ENCODE measurements at regions not wholly inside any gene's neighbourhood (a gene's known extent, or its start where the extent isn't known, plus 50 kb on each side); places are given as distances from the start of the nearest gene placed in this dataset.
"Not testable (repeated sequence)": the region's sequence is repeated elsewhere in the genome, so short reads cannot be mapped to it uniquely, and the experiment has no call there.

DNA sequence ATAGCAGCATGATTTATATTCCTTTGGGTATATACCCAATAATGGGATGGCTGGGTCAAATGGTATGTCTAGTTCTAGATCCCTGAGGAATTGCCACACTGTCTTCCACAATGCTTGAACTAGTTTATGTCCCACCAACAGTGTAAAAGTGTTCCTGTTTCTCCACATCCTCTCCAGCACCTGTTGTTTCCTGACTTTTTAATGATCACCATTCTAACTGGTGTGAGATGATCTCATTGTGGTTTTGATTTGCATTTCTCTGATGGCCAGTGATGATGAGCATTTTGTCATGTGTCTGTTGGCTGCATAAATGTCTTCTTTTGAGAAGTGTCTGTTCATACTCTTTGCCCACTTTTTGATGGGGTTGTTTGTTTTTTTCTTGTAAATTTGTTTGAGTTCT is 54.0 kb upstream of the GPR89A start:
- H3K9me3 Mint-ChIP-seq, H3K4me3 Mint-ChIP-seq, H3K27ac Mint-ChIP-seq, H3K4me1 Mint-ChIP-seq, H3K36me3 Mint-ChIP-seq, DNase-seq, CTCF ChIA-PET: not testable (repeated sequence)
- H3K27me3 Mint-ChIP-seq, result peaks cover 35% of the 10 kb centered on the region

DNA sequence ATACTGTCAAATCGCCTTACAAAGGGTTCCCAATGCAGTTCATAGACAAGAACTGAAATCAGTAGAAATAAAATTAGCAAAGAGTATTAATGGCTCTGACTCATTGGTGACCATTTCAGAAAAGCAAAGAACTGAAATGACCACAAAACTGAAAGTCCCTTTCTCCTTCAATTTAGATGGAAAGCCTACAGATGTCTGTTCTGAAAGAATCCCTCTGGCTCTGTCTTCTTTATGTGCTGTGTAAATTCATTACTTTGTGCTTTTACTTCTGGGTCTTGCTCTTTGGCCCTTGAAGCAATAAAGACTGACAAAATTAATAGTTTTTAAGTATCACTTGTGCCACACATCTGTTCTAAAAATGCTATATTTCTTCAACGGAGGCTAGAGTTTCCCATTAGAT is 62.7 kb upstream of the GPR89A start:
- Mint-ChIP-seq H3K4me1 (no peaks in the 10 kb centered on the region), H3K9me3 (no peaks in the 10 kb centered on the region), H3K27me3 (peaks cover 24% of the 10 kb centered on the region), H3K27ac (no peak overlapping the region), H3K4me3 (no peak overlapping the region), H3K36me3 (no peaks in the 10 kb centered on the region)
- CTCF ChIA-PET, result no interaction called here
- no peak for DNase-seq

DNA sequence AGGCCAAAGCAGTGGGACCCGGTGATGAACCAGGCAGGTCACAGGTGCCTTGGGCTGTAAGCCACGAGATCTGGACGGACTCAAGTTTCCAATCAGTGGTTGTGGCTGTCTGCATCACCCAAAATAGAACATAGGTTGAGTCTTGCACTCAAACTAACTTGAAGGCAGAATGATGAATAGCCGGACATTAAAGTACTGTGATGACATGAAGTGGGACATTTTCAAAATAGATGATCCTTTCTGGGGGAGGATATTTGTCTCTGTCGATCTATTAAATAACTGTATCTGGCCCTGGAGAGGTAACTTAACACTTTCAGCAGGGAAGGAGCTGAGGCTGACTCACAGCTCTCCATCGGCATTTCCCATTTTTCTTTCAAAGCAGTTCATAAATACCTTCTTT is 66.1 kb upstream of the GPR89A start:
- H3K4me1 Mint-ChIP-seq, H3K36me3 Mint-ChIP-seq, CTCF ChIA-PET, H3K27ac Mint-ChIP-seq, H3K9me3 Mint-ChIP-seq, H3K4me3 Mint-ChIP-seq, DNase-seq: not testable (repeated sequence)
- H3K27me3 Mint-ChIP-seq, result peaks cover 28% of the 10 kb centered on the region

DNA sequence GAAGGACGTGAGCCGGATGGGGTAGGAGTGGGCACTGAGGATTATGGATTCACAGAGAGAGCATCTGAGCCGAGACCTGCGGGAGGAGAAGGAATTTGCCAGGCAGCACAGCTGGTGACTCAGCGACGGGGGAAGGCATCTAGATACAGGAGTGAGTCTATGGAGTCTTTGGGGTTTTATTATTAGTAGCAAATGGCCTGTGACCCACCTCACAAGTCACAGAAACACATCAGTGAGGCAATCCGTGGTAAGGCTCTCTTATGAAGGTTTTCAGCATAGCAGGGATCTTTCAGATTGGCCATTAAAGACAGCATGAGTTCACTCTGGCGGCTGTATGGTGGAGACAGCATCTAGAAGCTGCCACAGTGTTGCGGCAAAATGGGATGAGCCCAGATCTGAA is 66.5 kb upstream of the GPR89A start:
- H3K27ac Mint-ChIP-seq, H3K36me3 Mint-ChIP-seq, CTCF ChIA-PET, H3K9me3 Mint-ChIP-seq, H3K4me3 Mint-ChIP-seq, DNase-seq, H3K4me1 Mint-ChIP-seq: not testable (repeated sequence)
- peaks cover 33% of the 10 kb centered on the region for H3K27me3 Mint-ChIP-seq

DNA sequence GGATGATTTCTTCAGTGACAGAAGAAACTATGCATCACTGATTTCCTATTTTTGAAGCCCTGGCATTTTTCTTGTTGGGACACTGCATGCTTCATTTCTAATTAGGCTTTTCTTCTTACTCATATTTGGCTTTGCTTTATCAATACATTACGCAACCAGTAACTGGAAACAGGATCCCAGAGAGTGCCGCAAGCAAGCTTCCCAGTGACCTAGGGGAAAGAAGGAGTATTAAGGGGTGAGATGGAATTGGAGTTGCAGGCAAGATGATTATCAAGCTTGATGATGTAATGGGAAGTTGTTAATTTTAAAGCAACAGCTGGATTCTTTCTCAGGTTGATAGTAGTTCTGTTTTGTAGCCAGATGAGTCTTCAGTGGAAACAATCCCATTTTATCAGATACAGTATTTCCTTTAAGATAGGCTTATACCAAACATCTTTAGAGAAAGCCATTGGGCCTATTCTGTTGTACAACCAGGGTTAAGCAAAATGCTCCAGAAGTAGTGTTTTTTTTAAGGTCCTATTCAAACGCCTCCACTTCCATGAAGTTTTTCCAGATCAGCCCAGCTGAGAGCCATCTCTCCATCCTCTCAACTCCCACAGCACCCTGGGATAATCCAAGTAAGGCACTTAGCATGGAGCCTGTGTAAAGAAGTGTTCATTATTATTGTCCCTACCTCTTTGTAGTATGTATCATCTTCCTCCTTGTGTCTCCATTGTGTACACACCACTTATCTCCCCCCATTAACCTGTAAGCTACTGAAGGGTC is 69.5 kb upstream of the GPR89A start:
- CTCF ChIA-PET, H3K4me1 Mint-ChIP-seq, DNase-seq, H3K27ac Mint-ChIP-seq, H3K4me3 Mint-ChIP-seq, H3K36me3 Mint-ChIP-seq, H3K9me3 Mint-ChIP-seq: not testable (repeated sequence)
- H3K27me3 Mint-ChIP-seq, result peaks cover 27% of the 10 kb centered on the region

DNA sequence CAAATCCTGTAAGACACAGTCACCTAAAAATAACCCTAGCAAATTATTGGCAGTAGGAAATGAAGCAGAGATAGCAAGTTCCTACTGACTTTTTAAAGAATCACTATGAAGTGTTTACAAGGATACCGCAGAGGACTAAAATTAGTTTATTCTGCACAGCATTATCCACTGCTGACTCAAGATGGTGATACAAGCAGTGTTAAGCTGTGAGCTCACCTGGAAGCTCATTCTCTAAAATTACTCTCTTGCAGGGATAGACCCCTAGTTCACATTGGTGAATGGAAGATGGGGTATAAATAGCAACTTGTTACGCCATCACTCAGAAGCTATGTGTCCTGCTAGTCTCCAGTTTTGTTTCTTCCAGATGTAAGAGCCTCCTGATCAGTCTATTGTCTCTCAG is 70.8 kb upstream of the GPR89A start:
- H3K4me3 Mint-ChIP-seq, CTCF ChIA-PET, DNase-seq, H3K27ac Mint-ChIP-seq, H3K4me1 Mint-ChIP-seq, H3K36me3 Mint-ChIP-seq, H3K9me3 Mint-ChIP-seq: not testable (repeated sequence)
- H3K27me3 Mint-ChIP-seq, result peaks cover 24% of the 10 kb centered on the region

DNA sequence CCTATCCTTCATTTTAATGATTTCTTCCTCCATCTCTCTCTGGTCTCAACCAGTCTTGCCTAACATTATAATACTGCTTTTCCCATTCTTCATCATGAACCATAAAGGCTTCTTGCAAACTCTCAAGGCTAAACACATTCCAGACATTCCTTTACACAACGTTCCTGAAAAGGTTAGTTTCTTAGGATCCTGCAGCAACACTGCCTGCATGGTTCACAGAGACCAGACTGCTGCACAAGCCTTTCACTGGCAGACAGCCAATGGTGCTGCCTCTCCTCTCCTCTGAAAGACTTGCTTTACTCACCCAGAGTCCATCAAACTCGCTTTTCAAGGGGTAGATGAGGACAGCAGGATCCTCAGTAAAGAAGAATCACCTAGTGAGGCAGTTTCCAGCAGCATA is 72.3 kb upstream of the GPR89A start:
- DNase-seq, H3K4me3 Mint-ChIP-seq: not testable (repeated sequence)

DNA sequence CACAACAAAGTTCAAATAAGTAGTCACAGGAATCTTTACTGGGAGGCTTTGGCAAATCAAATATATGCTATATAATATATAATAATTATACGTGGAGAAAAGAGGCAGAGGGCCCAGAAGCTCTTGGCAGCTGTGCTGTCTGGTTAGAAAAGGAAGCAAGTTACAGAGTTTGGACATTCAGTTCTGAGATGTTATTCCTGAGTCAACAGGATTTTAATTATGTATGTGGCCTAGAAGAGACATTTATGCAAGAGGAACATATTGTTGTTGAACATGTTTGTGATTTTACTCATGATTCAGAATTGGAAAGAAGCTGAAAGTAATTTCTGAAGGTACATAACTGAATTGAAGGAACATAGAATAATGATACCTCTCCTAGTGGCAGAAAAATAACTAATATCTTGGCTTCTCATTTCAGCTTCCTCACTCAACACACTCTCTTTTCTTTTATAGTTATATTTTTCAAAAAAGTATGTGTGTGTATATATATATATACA is 79.7 kb upstream of the GPR89A start:
- H3K27ac Mint-ChIP-seq, H3K4me3 Mint-ChIP-seq, CTCF ChIA-PET, H3K9me3 Mint-ChIP-seq, DNase-seq, H3K4me1 Mint-ChIP-seq, H3K36me3 Mint-ChIP-seq: not testable (repeated sequence)
- H3K27me3 Mint-ChIP-seq, result peaks cover 13% of the 10 kb centered on the region

More for the DNA sequence above, 72.3 kb upstream of the GPR89A start:
- H3K27ac Mint-ChIP-seq, CTCF ChIA-PET, H3K9me3 Mint-ChIP-seq, H3K36me3 Mint-ChIP-seq, H3K4me1 Mint-ChIP-seq: not testable (repeated sequence)
- peaks cover 15% of the 10 kb centered on the region for H3K27me3 Mint-ChIP-seq

DNA sequence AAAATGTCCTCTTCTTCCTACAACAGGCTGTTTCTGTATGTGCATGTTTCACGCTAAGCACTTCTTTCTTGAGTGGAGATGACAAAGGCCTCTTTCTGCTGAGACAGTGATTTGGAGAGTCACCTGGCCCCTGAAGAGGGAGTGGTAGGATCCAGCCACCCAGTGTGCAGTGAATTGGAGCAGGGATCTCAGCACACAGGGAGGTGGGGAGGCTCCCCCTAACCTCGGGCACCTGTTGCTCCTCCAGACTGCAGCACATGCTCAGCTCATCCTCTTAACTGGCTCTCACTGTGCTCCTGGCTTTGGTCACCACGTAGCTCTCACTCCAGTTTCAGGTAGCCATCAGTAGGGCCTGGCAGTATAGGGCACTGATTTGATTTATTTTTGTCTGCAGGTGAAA is 87.6 kb upstream of the GPR89A start:
- H3K4me3 Mint-ChIP-seq, H3K4me1 Mint-ChIP-seq, H3K27ac Mint-ChIP-seq, CTCF ChIA-PET, DNase-seq, H3K9me3 Mint-ChIP-seq, H3K36me3 Mint-ChIP-seq: not testable (repeated sequence)
- peaks cover 39% of the 10 kb centered on the region for H3K27me3 Mint-ChIP-seq

DNA sequence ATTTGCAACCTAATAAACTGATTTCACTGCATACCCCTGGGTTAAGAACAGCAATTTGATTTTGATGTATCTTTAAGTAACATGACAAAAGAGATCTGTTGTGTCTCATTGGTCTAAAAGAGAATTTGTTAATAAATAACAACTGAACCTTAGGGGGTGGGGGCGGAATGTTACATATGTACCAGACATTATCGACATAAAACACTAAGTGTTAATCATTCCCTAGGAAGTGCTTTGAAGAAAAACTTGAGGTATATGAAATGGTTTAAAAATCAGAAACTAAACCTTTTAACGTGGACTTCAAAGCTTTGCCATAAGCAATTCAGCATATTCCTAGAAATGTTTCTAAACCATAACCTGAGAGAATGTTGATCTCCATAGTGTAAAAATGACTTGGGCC is 88.5 kb upstream of the GPR89A start:
- H3K4me3 Mint-ChIP-seq, H3K27ac Mint-ChIP-seq, H3K36me3 Mint-ChIP-seq, DNase-seq, CTCF ChIA-PET, H3K4me1 Mint-ChIP-seq, H3K9me3 Mint-ChIP-seq: not testable (repeated sequence)
- peaks cover 36% of the 10 kb centered on the region for H3K27me3 Mint-ChIP-seq

DNA sequence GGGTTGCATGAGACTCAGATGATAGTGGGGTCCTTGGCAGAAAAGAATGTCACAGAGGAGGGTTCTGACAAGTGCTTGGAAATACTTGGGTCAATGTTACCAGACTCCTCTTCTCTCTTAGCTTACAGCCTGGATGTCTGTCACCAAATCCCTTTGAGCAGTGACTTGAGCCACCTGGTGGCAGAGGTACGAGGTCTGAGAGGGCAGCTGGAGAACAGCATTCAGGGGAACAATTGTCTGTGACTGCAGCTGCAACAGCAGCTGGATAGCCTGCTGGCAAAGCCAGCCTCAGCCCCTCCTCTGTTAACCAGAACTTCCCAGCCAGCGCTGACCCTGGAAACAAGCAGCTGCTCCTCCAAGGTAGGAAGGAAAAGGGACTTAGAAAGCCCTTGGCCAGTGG is 87.6 kb upstream of the NBPF20 start:
- peak; percentile 54 for DNase-seq
- H3K9me3 Mint-ChIP-seq, H3K4me3 Mint-ChIP-seq, H3K36me3 Mint-ChIP-seq, H3K27ac Mint-ChIP-seq, H3K4me1 Mint-ChIP-seq, CTCF ChIA-PET: not testable (repeated sequence)
- H3K27me3 Mint-ChIP-seq, result peaks cover 22% of the 10 kb centered on the region

DNA sequence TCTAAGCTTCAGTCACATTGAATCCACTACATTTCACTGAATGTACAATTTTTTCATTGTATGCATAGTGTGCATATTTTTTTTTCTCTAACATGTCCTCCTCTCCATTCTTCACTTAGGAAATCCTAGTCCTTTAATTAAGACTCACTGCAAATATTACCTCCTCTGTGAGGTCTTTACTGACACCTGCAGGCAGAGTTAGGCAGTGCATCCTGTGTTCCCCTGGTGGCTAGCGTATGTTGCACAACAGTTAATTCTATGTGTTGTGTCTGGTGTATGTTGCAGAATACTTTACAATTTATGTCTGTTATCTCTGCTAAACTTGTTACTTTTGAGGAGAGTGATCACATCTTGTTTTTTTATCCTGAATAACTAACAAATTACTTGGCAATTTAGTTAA is 82.7 kb upstream of the NBPF20 start:
- H3K4me3 Mint-ChIP-seq, DNase-seq, H3K9me3 Mint-ChIP-seq, H3K27me3 Mint-ChIP-seq, H3K4me1 Mint-ChIP-seq, H3K27ac Mint-ChIP-seq, CTCF ChIA-PET, H3K36me3 Mint-ChIP-seq: not testable (repeated sequence)

DNA sequence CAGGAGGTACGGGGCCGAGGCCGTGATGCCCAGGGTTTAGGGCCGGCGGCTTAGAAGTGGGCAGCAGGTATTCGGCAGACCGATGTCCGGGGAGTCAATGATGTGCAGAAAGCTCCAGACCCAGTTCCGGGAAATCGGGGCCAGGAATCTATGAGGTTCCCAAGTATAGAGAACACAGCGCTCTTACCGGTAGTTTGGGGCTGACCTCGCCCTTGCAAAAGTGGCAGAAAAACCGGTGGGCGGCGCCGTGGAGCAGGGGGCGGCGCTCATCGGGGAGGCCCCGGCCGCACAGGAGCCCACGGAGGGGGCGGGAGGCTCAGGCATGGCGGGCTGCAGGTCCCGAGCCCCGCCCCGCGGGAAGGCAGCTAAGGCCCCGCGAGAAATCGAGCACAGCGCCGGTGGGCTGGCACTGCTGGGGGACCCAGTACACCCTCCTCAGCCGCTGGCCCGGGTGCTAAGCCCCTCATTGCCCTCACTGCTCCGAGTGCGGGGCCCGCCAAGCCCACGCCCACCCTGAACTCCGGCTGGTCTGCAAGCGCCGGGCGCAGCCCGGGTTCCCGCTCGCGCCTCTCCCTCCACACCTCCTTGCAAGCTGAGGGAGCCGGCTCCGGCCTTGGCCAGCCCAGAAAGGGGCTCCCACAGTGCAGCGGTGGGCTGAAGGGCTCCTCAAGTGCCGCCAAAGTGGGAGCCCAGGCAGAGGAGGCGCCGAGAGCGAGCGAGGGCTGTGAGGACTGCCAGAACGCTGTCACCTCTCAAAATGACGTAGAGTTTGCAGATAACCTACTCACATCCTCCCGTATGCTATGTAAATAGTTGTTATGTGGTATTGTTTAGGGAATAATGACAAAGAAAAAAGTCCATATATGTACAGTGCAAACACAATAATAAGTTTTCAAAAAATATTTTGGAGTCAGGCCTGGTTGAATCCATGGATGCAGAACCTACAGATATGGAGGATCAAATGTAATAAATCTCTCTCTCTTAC is 80.6 kb upstream of the NBPF20 start:
- H3K4me1 Mint-ChIP-seq, H3K27me3 Mint-ChIP-seq, H3K27ac Mint-ChIP-seq, DNase-seq, H3K36me3 Mint-ChIP-seq, CTCF ChIA-PET, H3K4me3 Mint-ChIP-seq, H3K9me3 Mint-ChIP-seq: not testable (repeated sequence)

DNA sequence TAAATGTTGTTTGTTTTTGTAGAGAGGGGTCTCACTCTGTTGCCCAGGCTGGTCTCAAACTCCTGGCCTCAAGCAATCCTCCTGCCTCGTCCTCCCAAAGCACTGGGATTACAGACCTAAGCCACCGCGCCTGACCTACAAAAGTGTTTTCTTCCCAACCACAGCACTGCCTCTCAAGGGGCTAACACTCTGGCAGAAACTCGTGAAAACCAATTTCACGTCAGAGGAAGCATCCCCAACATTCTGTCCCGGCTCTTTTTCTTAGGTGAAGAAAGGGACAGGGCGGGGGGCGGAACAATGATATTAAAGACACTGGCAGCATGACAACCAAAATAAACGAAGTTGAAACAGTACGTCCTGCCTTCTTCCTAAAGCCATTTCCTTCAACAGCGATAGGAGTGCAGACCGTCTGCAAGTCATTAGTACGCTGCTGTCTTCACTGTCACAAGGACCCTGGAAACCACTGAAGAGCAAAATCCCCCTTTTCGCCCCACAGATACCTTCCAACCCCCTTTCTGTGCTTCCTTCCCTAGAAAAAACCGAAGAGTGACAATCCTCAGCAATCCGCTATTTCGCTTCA is 79.5 kb upstream of the NBPF20 start:
- not testable (repeated sequence) for H3K9me3 Mint-ChIP-seq, DNase-seq, H3K27me3 Mint-ChIP-seq

DNA sequence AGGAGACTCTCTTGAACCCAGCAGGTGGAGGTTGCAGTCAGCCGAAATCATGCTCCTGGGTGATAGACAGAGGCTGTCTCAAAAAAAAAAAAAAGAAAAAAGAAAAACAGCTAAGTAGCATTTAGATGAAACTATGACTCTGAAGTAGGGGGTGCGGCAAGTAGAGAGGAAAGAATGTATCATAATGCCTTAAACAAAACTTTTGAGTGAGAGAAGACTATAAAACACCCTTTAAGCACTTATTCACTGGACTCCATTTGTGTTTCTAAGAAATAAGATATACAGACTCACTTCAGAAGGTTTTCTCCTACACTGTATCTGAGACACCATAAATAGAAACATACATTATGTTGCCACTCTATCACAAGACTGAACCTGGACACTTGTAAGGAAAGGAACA is 78.9 kb upstream of the NBPF20 start:
- not testable (repeated sequence) for H3K27me3 Mint-ChIP-seq, H3K36me3 Mint-ChIP-seq, H3K9me3 Mint-ChIP-seq

More for the DNA sequence above, 79.5 kb upstream of the NBPF20 start:
- H3K36me3 Mint-ChIP-seq, H3K27ac Mint-ChIP-seq, H3K4me3 Mint-ChIP-seq, H3K4me1 Mint-ChIP-seq, CTCF ChIA-PET: not testable (repeated sequence)

More for the DNA sequence above, 78.9 kb upstream of the NBPF20 start:
- CTCF ChIA-PET, DNase-seq, H3K4me1 Mint-ChIP-seq, H3K27ac Mint-ChIP-seq, H3K4me3 Mint-ChIP-seq: not testable (repeated sequence)

All from activated naive CD4-positive, alpha-beta T cell treated with anti-CD3 and anti-CD28 coated beads, Interleukin-2, amount 10 ng/mL, durations not matched to agents 7 days and 5 days (primary cell).